Ureter (tissue), 1 donor: ENCODE measurements at regions not wholly inside any gene's neighbourhood (a gene's known extent, or its start where the extent isn't known, plus 50 kb on each side); places are given as distances from the start of the nearest gene placed in this dataset.
A peak's percentile ranks its signal among the peaks of the same experiment; 100 is the strongest.
"Not testable (repeated sequence)": the region's sequence is repeated elsewhere in the genome, so short reads cannot be mapped to it uniquely, and the experiment has no call there.

Experiments
- DNase-seq: peaks from one replicate; pipeline ENCODE4 v3.0.0-alpha.2; 2020; ENCODE audit warnings: low spot score
- donor health status: DM: yes; HTN: yes; CAD: no.

DNA sequence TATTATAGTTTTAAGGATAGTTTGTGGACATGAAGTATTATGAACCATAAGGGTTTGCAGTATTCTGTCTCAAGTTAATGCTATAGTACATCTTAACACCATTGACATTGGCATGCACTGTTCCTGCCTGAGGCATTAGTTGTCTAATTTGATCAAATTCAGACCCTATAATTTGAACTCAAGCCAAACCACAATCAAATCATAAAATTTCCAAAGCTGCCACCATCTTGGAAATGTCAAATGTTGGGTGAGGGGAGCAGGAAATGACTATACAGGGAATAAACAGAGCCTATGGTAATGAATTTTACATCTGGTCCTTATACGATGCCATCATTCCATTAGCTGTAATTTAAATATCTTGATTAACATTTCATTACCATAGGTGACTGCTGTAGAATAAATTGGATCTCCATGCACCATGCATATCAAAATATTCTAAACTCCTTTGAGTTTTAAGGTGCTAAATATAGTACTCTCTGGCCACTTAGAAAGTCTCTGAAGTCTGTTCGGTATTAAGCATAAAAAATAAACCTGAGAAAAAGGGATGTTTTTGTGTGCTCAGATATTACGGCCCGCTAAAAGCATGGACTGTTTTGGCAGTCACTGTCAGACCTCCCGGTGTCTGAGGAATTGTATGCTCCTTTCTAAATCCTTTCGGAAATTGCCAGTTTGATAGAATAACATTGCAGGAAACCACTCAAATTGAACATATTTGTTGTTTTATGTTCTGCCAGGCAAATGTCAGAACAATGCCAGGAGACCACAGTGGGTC lies 257.7 kb downstream of the SPRY2 start:
- no peak for DNase-seq

DNA sequence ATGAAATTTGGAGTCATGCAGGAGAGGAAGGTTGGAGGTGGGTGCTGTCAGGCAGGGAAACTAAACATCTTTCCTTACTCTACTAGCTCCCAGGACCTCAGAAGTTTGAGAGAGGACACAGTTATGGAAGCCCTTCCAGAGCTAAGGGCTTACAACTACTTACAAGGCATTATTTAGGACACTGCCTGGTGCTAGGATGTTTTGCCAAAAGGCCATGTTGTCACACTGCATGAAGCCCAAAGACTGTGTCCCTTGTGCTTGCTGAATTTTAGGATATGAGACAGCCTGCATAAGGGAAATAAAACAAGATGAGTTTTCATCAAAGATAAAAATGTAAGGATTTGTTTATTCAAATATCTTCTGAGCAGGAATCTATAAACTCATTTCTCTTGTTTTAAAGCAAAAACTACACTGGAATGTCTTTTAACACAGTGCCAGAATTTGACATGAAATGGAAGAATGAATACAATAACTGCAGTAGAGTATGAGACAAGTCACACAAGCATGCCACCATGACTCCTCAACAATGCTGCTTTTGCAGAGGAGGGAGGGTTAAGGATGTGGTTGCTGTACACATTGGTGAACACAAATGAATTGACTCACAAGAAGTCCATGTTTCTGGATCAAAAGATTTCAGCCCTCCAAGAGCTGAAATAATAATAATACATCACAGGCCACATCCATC lies 258.4 kb downstream of the SPRY2 start:
- no peak for DNase-seq

DNA sequence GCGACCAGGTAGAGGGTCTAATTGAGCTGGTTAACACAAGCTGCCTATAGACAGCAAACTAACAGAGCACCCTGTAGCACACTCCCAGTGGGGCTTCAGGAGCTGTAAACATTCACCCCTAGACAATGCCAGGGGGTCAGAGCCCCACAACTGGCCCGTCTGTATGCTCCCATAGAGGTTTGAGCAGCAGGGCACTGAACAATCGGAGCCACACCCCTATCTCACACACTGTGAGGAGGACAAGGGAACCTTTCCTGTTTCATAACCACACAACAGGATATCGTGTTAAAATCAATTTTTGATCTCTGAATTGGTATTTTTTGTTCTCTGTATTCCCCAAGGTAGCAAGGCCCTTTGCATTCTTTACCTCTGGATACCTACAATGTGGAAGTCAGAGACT lies 266.1 kb downstream of the SPRY2 start:
- DNase-seq = no peak

DNA sequence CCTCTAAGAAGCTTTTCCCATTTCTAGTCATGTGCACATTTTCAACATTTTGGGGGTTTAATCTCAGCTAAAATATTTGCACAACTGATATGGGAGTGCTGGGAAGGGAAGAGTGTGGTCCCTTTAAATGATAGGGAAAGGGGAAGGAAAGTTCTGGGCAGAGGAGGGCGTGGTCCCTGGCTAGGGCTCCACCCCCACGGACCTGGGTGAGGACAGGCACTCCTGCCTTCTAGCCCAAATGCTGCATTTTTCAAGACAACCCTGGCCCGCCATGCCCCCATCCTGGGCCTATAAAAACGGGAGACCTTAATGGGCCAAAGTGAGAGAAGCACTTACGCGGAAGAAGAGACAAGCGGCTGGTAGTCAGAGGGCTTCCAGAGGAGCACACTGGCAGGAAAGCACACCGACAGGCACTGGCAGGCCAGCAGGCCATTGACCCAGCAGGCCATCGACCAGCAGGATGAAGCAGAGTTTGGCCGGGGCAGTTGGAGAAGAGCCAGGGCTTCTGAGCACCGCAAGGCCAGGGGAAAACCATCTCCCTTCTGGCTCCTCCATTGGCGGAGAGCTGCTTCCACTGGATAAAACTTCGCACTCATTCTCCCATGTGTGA lies 266.7 kb downstream of the SPRY2 start:
- no peak for DNase-seq

DNA sequence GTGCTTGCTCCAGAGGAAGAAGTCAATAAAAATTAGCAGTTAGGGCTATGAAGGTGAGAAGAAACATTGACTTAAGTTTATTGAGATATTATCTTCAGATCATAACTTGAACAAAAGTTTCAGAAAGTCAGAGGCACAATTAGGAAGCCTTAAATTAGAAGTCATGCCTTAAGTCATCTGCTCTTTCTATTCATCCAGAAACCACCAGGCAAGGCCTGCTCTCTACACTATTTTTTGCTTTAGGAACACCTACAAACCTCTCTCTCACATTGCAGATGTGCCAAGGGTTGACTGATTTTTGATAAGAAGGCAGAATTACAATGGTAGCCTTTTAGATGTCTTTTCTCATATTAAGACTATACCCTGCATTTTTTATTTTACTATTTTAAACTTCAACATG lies 268.7 kb downstream of the SPRY2 start:
- DNase-seq = no peak

DNA sequence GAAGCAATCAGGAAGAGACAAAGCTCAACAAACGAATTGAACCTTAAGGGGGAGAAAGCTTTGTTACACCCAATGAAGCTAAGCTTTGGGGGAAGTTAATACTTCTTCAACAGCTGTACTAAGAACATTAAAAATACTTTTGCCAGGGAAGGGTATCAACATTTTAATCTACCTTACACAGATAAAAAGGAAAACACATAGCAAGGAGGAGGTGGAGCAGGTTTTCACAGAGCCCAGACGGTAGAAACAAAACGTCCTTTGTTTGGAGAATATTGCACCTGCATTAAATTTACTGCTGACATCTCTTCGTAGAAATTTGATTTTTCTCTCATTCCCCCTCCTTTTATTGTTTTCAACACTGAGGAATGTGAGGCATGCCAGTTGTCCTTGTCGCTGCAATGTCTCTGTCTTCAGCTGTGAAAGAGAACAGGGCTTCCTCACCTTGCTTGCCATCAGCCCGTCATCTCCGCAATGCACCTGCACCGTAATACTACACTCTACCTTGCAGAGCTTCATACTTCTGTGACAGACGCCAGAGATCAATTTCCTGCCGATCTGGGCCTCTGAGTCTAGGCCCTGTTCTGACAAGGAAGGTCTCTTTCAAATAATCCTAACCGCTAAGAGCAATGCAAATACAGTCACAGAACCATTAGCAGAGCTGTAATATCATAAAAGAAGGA lies 270.8 kb downstream of the SPRY2 start:
- DNase-seq = no peak

DNA sequence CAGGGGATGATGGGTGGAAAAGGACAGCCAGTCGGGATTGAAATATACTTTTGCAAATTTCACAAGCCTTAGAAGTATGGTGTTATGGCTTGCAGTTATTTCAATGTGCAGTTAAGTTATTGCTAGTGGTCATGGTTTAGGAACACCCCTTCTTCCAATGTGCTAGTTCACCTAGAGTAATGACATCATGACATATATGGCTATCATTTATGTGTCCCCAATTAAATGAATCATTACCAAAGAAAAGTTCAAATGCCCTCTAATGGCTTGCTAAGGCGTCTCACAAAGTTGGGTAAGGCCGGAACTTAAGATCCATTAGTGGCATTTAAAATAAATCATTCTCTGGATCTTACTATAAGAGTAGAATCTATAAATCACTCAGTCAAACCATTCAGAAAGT lies 271.6 kb downstream of the SPRY2 start:
- no peak for DNase-seq

DNA sequence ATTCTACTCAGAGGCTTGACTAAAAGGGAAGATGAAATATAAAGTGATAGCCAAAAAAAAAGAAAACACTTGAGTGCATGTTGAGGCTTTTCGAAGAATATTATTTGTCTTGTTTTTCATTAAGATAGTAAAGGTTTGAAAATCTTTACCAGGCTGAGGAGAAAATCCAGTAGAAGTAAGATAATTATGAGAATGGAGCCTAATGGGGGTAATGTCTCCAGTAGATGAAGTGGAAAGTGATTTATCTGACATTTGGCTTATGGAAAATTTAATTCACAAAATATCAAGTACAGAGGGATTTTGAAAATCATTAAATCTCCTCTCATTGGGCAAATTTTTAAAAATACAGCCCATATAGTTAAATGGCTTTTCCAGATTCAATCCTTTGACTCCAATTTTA lies 274.9 kb downstream of the SPRY2 start:
- no peak for DNase-seq

DNA sequence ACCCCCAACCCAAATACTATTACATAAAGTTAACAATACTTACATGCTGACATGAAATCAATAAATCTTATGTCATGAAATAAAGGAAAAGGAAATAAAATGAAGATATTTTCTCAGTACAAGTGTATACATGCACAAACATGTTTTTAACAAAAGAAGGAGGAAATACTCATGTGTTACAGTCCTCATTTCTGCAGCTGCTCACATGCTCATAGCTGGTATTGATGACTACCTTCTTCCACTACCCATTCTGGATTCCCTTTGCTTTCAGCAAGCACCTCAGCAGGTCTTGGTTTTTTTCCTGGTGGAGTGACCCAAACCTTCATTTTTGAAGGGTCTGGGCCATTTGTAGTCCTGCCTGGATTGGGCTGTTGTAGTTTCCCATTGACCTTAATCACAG lies 278.5 kb downstream of the SPRY2 start:
- DNase-seq = not testable (repeated sequence)

DNA sequence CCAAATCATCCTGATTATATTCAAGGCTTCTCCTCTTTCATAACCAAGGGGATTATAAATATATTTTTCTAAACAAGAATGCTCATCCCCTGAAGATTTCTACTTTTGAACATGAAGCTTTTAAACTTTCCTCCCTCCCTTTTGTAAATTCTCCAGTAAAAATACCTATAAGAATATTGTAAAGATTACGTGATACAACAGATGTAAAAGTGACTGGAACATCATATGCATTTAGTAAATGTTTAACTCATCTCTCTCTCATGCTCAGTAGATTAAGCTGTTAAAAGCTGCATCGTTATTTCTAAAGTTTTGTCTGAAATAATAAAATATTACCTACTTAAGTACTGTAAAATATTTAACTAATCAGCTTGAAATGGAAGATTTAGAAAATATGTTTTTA lies 281.1 kb downstream of the SPRY2 start:
- DNase-seq = no peak

DNA sequence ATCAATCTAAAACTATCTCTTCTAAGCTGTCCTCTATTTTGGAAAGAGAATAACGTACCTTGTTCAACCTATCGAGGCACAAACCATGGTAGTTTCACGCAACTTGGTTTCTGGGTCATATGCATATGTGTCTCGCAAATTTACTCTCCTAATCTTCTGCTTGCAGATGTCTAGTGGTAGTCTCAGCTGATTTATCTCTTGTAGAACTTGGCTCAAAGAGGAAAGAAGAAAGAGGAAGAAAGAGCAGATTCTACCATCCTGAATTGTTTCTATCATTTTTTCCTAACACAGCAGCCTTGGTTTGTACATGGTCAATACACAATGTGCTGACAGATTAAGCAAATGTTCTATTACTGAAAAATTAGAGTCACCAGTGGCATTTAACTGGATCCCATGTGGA lies 282.3 kb downstream of the SPRY2 start:
- no peak for DNase-seq

DNA sequence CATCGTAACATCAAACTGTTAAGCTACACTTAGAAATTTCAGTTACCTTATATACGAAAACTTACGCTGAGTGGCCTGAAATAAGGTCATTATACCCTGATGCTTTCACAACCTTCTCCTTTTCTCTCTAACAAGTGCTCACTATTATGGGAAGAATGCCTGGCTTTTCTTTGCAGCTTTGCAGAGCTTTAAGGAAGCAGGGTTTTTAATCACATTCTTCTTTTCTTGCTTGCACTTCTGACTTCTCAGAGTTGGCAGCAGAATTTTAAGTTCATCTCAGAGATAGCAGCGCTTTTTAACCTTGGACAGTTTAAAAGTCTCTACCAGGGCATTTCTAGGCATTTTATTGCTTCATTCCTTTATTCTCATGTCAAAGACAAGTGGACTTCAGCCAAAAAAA lies 285.1 kb downstream of the SPRY2 start:
- no peak for DNase-seq

DNA sequence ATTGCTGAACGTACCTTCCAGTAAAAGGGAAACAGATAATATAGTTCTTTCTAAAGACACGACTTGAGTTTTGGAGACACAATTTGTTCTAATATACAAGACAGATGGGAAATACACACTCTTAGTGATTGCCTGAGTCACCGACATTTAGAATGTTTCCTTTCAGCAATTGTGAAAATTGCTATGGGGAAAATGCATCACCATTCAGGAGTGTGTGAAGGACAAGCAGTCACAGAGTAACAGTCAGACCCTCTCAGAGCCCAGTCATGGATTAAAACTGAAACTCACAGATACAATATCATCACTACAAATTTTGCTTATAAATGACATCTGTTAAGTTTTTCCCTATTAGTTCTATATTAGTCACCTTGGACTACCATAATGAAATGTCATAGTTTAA lies 286.1 kb downstream of the SPRY2 start:
- no peak for DNase-seq

DNA sequence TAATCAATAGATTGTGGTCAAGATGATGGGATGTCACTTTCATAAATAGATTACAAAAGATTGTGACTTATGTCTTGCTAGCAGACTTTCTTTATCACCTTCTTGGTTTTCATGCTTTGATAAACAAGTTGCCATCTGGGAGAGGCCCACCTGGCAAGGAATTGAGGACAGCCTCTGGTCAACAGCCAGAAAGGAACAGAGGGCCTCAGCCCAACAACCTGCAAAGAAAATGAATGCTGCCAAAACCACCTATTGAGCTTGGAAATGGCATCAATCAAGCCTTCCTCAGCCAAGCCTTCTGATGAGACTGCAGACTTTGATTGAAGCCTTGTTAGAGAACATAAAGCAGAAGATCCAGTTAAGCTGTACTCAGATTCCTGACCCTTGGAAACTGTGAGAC lies 288.6 kb downstream of the SPRY2 start:
- DNase-seq = no peak

DNA sequence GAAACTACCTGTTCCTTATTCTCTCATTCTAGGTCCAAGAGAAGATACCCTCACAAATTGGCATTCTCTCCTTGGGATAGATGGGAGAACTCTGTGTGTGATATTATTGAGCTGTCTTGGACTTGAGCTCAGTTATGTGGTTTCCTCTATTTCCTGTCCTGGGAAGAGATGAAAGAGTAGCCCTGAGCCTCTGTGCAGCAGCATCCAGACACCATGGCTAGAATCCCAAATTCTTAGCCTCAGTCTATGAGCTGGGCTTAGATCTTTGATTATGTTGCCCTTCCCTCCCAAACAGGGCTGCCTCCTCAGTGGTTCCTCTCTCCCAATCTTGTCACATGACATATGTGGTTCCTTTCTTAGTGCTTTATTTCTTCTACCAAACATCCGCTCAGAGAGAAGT lies 290.7 kb downstream of the SPRY2 start:
- no peak for DNase-seq

DNA sequence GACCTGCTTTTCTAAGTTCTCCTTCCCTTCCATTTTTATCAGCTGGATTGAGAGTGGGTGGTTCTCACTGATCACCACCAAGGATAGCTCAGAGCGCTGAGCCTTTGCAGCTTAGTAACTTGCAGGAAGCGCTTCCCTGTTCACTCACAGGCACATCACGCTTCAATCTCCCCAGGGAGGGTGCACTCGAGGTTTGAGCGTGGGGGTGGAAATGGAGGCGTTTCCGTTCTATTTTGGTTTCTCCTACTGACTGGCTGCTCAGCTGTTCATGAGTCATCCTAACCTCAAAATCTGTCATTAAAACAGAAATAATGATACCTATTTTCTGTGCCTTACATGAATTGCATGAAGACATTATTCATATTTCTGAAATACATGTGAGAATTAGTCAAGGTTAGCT lies 292.1 kb downstream of the SPRY2 start:
- peak; percentile 70 for DNase-seq

DNA sequence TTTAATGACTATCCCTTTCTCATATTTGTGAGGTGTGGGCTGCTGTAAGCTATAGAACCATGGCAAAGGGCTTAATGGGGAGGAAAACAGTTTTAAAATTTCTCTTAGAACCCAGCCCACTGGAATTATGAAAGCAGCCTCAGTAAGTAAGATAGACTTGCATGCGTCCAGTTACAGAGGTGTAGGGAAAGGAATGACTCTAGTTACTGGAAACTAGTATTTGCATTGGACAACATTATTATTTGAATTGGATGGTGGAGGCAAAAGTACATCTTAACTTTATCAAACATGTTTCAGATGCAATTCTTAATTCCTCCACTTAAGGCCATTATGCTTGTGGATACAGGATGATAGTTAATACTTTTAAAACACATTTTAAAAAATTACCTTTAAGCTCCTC lies 292.9 kb downstream of the SPRY2 start:
- no peak for DNase-seq

DNA sequence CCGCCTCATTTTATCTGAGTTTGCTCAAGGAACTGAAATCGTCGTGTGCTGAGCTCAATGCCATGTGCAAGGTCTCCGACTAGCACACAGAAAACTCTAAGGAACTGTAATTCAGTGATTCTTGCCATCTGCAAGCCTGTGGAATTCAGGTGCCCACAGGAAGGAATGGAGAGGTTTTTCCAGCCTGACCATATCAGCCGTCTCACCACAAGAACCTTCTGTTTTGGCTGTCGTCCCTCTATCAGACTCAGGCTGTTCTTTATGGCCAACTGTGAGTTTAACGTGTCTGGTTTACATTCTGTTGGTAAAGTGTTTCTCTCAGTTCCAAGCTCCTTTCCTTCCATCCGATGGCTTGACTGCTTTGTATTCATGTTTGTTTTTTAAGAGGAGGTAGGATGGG lies 293.5 kb downstream of the SPRY2 start:
- no peak for DNase-seq

DNA sequence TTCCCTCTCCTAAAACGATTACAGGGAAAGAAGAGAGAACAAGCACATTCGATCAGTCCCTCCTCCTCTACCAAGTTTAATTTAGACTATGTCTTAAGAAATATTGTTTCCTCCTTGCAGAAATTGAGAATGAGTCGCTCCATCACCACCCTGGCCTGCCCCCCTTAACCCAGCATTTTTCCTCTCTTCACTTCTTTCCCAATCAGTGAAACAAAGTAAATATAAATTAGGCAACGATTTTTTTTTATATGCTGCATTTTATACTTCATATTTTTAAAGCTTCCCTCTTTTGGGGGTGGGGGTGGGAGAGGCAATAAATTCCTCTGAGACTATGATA lies 300.0 kb downstream of the SPRY2 start:
- no peak for DNase-seq

DNA sequence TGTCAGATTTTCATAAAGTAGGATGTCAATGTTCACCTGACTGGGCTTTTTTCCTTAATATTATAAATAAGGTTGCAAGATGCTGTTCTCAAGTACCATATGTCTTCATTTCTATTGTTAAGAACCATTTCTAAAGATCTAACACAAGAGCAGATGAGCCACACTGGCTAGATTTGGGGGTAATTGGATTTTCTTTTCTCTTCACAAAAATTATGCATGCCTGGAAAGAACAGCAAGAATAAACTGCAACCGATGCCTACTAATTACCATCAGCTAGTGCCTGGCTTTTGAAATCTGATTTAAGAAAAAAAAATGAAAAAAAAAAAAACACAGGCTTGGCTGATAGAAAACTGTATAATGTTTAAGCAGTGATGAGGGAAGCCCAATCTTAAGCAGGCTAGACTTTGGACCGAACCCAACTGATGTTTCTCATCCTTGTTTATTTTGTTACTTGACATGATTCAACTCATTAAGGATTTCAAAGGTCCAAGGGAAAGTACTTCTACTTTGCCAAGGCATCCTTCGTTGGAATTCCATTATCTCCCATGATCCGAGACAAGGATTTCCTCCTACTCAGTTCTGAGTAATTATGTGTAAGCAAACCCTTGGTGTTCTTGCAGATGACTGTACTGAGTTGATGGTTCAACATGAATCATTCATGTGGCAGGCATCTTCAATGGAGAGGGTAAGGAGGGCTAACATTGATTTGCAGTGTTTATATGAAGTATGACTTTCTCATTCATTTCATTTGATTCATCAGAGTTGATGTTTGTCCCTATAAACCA lies 300.5 kb downstream of the SPRY2 start:
- no peak for DNase-seq

DNA sequence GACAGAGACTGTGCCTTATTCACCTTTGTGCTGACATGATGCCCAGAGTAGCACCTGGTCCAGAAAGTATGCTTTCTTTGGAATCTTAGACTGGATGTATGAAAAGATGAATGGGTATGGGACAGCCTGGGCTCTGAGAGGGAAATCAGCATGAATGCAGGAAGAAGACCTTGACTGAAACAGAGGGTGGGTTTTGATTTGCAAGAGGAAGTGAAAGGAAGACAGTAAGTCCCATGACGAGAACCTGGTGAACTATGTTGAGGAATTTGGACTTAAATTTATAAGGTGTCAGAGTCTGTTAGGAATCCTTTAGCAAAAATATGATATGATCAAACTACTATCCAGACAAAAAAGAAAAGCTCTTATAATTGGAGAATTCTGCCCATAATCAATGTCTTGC lies 301.9 kb downstream of the SPRY2 start:
- DNase-seq = no peak

DNA sequence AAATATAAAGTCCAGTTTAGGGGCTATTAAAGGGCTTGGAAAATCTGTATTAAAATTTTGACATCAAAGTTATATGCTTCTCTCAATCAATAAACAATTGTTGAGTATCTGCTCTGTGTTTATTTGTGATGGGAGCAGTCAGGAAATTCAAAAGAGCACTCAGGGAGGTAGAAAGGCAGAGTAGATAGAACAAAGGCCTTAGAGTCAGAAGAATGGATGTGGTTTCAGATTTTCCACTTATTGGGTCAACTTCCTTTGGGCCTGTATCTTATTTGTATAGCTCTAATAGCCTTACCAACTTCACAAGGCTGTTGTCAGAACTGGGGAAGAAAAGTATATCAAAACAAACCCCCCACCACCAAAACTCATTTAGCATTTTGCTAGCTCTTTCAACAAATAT lies 302.6 kb downstream of the SPRY2 start:
- DNase-seq = no peak
